Fibroblast of pulmonary artery (primary cell): ENCODE measurements at regions not wholly inside any gene's neighbourhood (a gene's known extent, or its start where the extent isn't known, plus 50 kb on each side); places are given as distances from the start of the nearest gene placed in this dataset.

ENCODE experiments used
- DNase-seq: peaks from one replicate; pipeline ENCODE4 v3.0.0-alpha.2; 2010; ENCODE audit warnings: low read depth
- H3K4me3 ChIP-seq: replicated peaks from 2 replicates; pipeline ENCODE4 v1.5.1; 2011; ENCODE audit warnings: low read depth, mild to moderate bottlenecking, control low read depth, low read length, moderate library complexity
- TF ChIP-seq, protein P1 (sequence below): IDR thresholded peaks from 2 replicates; pipeline ENCODE4 v1.5.1; 2011; ENCODE audit warnings: mild to moderate bottlenecking, control low read depth, low read length, inconsistent platforms; ENCODE audit errors: missing control alignments

DNA sequence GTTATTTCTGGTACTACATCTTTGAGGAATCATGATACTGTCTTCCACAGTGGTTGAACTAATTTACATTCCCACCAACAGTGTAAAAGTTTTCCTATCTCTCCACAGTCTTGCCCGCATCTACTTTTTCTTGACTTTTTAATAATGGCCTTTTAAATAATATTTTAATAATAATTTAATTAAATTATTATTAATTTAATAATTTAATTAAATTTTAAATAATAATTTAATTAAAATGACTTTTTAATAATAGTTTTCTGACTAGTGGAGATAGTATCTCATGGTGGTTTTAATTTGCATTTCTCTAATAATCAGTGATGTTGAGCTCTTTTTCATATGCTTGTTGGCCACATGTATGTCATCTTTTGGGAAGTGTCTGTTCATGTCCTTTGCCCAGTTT is 1395.0 kb upstream of the ADGRL3 start:
- no peak overlapping the region for H3K4me3 ChIP-seq
- TF ChIP-seq, protein P1, sequence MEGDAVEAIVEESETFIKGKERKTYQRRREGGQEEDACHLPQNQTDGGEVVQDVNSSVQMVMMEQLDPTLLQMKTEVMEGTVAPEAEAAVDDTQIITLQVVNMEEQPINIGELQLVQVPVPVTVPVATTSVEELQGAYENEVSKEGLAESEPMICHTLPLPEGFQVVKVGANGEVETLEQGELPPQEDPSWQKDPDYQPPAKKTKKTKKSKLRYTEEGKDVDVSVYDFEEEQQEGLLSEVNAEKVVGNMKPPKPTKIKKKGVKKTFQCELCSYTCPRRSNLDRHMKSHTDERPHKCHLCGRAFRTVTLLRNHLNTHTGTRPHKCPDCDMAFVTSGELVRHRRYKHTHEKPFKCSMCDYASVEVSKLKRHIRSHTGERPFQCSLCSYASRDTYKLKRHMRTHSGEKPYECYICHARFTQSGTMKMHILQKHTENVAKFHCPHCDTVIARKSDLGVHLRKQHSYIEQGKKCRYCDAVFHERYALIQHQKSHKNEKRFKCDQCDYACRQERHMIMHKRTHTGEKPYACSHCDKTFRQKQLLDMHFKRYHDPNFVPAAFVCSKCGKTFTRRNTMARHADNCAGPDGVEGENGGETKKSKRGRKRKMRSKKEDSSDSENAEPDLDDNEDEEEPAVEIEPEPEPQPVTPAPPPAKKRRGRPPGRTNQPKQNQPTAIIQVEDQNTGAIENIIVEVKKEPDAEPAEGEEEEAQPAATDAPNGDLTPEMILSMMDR: no peak
- DNase-seq: no peak

DNA sequence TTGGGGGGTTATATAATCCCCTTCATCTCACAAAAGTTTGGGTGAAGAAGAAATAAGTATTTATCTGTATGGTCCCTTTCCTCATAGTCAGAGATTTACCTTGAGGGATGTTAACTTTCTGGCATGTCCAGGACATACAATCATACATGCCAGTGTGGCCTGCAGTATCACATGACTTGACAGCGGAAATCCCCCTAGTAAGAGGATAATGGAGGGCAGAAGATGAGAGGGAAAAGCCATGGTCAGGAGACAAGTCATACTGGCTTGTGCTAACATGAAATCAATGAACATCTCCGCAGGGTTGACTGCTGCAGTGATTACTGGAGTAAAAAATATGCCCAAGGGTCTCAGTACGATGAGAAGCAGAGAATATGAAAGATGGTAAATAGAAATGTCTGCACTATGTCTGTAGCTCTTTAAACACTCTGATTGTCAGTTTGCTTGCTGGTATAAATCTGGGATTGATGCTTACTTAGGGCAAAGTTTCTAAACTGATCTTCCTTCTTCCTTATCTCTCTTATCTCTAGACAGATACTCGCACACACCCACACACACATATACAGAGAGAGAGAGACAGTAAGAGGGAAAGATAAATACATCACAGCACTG is 1385.6 kb upstream of the ADGRL3 start:
- TF ChIP-seq, protein P1: no peak
- H3K4me3 ChIP-seq: no peak overlapping the region
- no peak for DNase-seq

DNA sequence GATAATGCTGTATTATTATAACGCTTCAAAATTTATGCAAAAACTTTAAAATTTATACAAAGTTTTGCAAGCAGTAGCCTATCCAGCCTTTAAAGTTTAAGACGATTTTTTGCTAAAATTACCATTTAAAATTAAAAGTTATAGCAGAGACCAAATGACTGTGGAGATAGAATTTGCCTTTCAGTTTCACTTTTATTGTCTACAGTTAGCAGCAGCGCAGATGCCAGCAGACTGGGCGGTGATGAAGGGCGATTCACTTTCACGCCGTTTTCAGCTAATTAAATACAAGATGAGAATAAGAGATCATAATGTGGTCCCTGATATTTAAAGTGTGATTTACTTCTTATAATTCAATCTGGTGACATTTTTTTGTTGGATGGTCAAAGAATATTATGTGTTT is 1381.5 kb upstream of the ADGRL3 start:
- TF ChIP-seq, protein P1: no peak
- no peak for DNase-seq
- H3K4me3 ChIP-seq: no peak overlapping the region

DNA sequence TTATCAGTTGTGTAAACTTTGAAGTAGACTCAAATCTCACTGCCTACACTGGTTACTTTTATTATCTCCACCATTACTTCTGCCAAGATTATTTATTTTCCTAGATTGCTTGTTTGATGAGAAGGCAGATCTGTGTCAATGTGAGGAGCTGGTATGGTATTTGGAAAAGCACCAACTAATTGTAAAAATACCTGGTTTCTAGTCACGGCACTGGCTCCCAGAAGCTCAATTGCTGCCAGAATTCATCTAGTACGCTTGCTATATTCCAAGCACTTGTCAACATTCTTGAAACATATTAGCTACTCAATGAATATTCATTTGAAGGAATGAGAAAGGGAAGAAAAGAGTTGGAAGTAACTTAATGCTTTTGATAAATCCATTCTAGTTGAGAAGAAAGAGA is 1376.8 kb upstream of the ADGRL3 start:
- DNase-seq: no peak
- H3K4me3 ChIP-seq: no peak overlapping the region
- TF ChIP-seq, protein P1: no peak

DNA sequence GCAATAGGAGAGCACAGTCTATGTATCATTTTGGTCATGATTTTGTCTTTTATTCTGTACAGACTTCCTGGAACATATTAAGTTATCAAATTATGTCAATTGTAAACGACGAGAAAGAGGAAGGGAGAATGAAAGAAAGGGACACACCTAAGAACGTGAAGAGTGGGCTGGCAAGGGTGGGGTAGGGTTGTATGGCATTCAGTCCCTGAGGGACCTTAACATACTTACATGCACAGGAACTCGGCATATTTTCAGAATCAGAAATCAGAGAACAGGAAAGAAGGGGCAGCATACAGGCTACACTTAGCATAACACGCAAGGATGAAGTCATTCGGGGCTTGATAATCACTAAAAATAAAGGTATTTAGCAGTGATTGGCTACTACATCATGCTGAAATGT is 1375.0 kb upstream of the ADGRL3 start:
- no peak overlapping the region for H3K4me3 ChIP-seq
- TF ChIP-seq, protein P1: no peak
- DNase-seq: no peak

DNA sequence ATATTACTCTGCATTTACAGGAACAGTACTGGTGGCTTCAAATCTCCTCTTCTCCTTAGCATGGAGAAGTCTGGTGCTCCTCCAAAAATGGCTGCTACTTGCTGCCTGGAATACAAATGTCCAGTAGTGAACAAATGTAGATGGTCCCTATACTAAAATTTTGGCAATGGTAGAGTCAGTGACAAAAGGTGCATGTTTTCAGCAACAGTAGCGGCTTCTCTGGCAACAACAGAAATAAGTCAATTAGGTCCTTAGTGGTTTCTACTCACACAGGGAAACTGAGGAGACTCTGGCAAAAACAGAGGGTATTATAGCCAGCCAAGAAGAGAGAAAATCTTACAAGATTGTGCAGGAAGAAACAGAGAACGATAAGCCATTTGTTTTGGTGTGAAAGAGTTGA is 1368.4 kb upstream of the ADGRL3 start:
- TF ChIP-seq, protein P1: no peak
- no peak overlapping the region for H3K4me3 ChIP-seq
- DNase-seq: no peak

DNA sequence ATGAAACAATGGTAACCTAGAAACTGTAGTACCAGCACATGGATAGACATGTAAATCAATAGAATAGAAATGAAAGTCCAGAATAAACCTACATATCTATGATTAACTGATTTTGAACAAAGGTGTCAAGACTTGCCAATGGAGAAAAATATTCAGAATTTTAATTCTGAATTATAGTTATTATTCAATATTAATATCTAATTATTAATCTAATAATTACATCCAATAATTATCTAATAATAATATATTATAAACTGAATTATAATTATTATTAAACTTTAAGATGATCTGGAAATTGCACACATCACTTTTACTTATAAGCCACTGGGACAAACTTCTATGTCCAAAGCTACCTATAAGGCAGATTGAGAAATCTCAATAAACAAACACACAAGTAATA is 1365.2 kb upstream of the ADGRL3 start:
- no peak for DNase-seq
- H3K4me3 ChIP-seq: no peak overlapping the region
- TF ChIP-seq, protein P1: no peak
